ENCODE measurements at regions not wholly inside any gene's neighbourhood (a gene's known extent, or its start where the extent isn't known, plus 50 kb on each side); places are given as distances from the start of the nearest gene placed in this dataset.

GRCh38 chr2:195390686-195391321 lies 266.2 kb upstream of the SLC39A10 start:
- H2AFZ ChIP-seq (ENCODE audit: low read depth, low read length) = no peak overlapping the region
- H3K27ac ChIP-seq (ENCODE audit: low read length, poor library complexity, severe bottlenecking) = no peak overlapping the region
- H3K27me3 ChIP-seq (ENCODE audit: control insufficient read depth in 1 of 2, insufficient read depth in 1 of 2, low read length in 2 of 2) = no peaks in the 10 kb centered on the region
- H3K14ac ChIP-seq (ENCODE audit: low read length in 2 of 2) = no peak overlapping the region
- no peak overlapping the region for H2AK5ac ChIP-seq (ENCODE audit: low read length, severe bottlenecking)
- no peak overlapping the region for H3K4me2 ChIP-seq (ENCODE audit: low read length, poor library complexity, severe bottlenecking)
- no peaks in the 10 kb centered on the region for H3K79me1 ChIP-seq (replicated peaks; ENCODE audit: low read length, poor library complexity, severe bottlenecking)
- no peak overlapping the region for H2BK15ac ChIP-seq (ENCODE audit: low read depth, poor library complexity, severe bottlenecking)
- WGBS = 100% methylated on average over 1 of the region's 2 CpGs
- H3K9ac ChIP-seq (ENCODE audit: low read length) = no peak overlapping the region
- no peak overlapping the region for H3K18ac ChIP-seq (ENCODE audit: low read depth in 1 of 2, low read length in 2 of 2)
- no peak overlapping the region for H3K4ac ChIP-seq (ENCODE audit: low read depth in 1 of 2, low read length in 2 of 2)
- H4K8ac ChIP-seq (ENCODE audit: low read length) = no peak overlapping the region
- no peak overlapping the region for H2BK5ac ChIP-seq (ENCODE audit: low read depth, low read length, poor library complexity, severe bottlenecking)
- no peak overlapping the region for H3K4me3 ChIP-seq (ENCODE audit: insufficient read depth in 1 of 2, low read depth in 1 of 2, low read length in 2 of 2)
- H3K9me3 ChIP-seq (ENCODE audit: control insufficient read depth, low read length) = no peaks in the 10 kb centered on the region
- no peaks in the 10 kb centered on the region for H3K36me3 ChIP-seq (ENCODE audit: control insufficient read depth in 1 of 2, insufficient read depth in 2 of 2, low read depth in 1 of 2, low read length in 2 of 2)
- no peak overlapping the region for H3K23ac ChIP-seq (ENCODE audit: low read length in 2 of 2)
- DNase-seq = no peak
- H3K4me1 ChIP-seq (ENCODE audit: control insufficient read depth, insufficient read depth, low read depth, low read length) = no peaks in the 10 kb centered on the region
- H4K91ac ChIP-seq (ENCODE audit: low read length) = no peak overlapping the region
- no peak overlapping the region for H2BK12ac ChIP-seq (ENCODE audit: low read length in 2 of 2)
- no peak overlapping the region for H2BK120ac ChIP-seq (ENCODE audit: low read depth, low read length)

GRCh38 chr2:195388028-195388427 lies 269.0 kb upstream of the SLC39A10 start:
- H3K4me1 ChIP-seq (ENCODE audit: control insufficient read depth, insufficient read depth, low read depth, low read length) = no peaks in the 10 kb centered on the region
- H2AFZ ChIP-seq (ENCODE audit: low read depth, low read length) = no peak overlapping the region
- no peak overlapping the region for H4K91ac ChIP-seq (ENCODE audit: low read length)
- H4K8ac ChIP-seq (ENCODE audit: low read length) = no peak overlapping the region
- no peak overlapping the region for H3K4me2 ChIP-seq (ENCODE audit: low read length, poor library complexity, severe bottlenecking)
- H2AK5ac ChIP-seq (ENCODE audit: low read length, severe bottlenecking) = no peak overlapping the region
- H3K4ac ChIP-seq (ENCODE audit: low read depth in 1 of 2, low read length in 2 of 2) = no peak overlapping the region
- no peak overlapping the region for H2BK12ac ChIP-seq (ENCODE audit: low read length in 2 of 2)
- H3K27me3 ChIP-seq (ENCODE audit: control insufficient read depth in 1 of 2, insufficient read depth in 1 of 2, low read length in 2 of 2) = no peaks in the 10 kb centered on the region
- H3K4me3 ChIP-seq (ENCODE audit: insufficient read depth in 1 of 2, low read depth in 1 of 2, low read length in 2 of 2) = no peak overlapping the region
- no peaks in the 10 kb centered on the region for H3K36me3 ChIP-seq (ENCODE audit: control insufficient read depth in 1 of 2, insufficient read depth in 2 of 2, low read depth in 1 of 2, low read length in 2 of 2)
- H3K79me1 ChIP-seq (replicated peaks; ENCODE audit: low read length, poor library complexity, severe bottlenecking) = no peaks in the 10 kb centered on the region
- H3K23ac ChIP-seq (ENCODE audit: low read length in 2 of 2) = no peak overlapping the region
- no peak overlapping the region for H3K14ac ChIP-seq (ENCODE audit: low read length in 2 of 2)
- H2BK120ac ChIP-seq (ENCODE audit: low read depth, low read length) = no peak overlapping the region
- H3K27ac ChIP-seq (ENCODE audit: low read length, poor library complexity, severe bottlenecking) = no peak overlapping the region
- no peak overlapping the region for H3K9ac ChIP-seq (ENCODE audit: low read length)
- DNase-seq = no peak
- no peaks in the 10 kb centered on the region for H3K9me3 ChIP-seq (ENCODE audit: control insufficient read depth, low read length)
- no peak overlapping the region for H3K18ac ChIP-seq (ENCODE audit: low read depth in 1 of 2, low read length in 2 of 2)
- no peak overlapping the region for H2BK5ac ChIP-seq (ENCODE audit: low read depth, low read length, poor library complexity, severe bottlenecking)
- no peak overlapping the region for H2BK15ac ChIP-seq (ENCODE audit: low read depth, poor library complexity, severe bottlenecking)

- Histone ChIP-seq H2BK120ac (ENCODE audit: low read depth, low read length) (no peak overlapping the region), H3K9ac (ENCODE audit: low read length) (no peak overlapping the region), H3K4me3 (ENCODE audit: insufficient read depth in 1 of 2, low read depth in 1 of 2, low read length in 2 of 2) (no peak overlapping the region), H3K23ac (ENCODE audit: low read length in 2 of 2) (no peak overlapping the region), H3K18ac (ENCODE audit: low read depth in 1 of 2, low read length in 2 of 2) (no peak overlapping the region), H3K4me2 (ENCODE audit: low read length, poor library complexity, severe bottlenecking) (no peak overlapping the region), H3K9me3 (ENCODE audit: control insufficient read depth, low read length) (no peaks in the 10 kb centered on the region), H3K27ac (ENCODE audit: low read length, poor library complexity, severe bottlenecking) (no peak overlapping the region), H2AFZ (ENCODE audit: low read depth, low read length) (no peak overlapping the region), H4K91ac (ENCODE audit: low read length) (no peak overlapping the region), H3K4ac (ENCODE audit: low read depth in 1 of 2, low read length in 2 of 2) (no peak overlapping the region), H2AK5ac (ENCODE audit: low read length, severe bottlenecking) (no peak overlapping the region), H2BK5ac (ENCODE audit: low read depth, low read length, poor library complexity, severe bottlenecking) (no peak overlapping the region), H3K27me3 (ENCODE audit: control insufficient read depth in 1 of 2, insufficient read depth in 1 of 2, low read length in 2 of 2) (no peaks in the 10 kb centered on the region), H3K14ac (ENCODE audit: low read length in 2 of 2) (no peak overlapping the region), H2BK12ac (ENCODE audit: low read length in 2 of 2) (no peak overlapping the region), H4K8ac (ENCODE audit: low read length) (no peak overlapping the region), H3K79me1 (replicated peaks; ENCODE audit: low read length, poor library complexity, severe bottlenecking) (no peaks in the 10 kb centered on the region), H3K36me3 (ENCODE audit: control insufficient read depth in 1 of 2, insufficient read depth in 2 of 2, low read depth in 1 of 2, low read length in 2 of 2) (no peaks in the 10 kb centered on the region), H3K4me1 (ENCODE audit: control insufficient read depth, insufficient read depth, low read depth, low read length) (no peaks in the 10 kb centered on the region), H2BK15ac (ENCODE audit: low read depth, poor library complexity, severe bottlenecking) (no peak overlapping the region)
- WGBS = no CpG with 5 or more reads among the region's 2 CpGs
- DNase-seq = no peak
These were observed 274.8 kb upstream of the SLC39A10 start for GRCh38 chr2:195382186-195382585.

GRCh38 chr2:195370167-195370943 lies 286.7 kb upstream of the SLC39A10 start:
- Histone ChIP-seq H2BK5ac (ENCODE audit: low read depth, low read length, poor library complexity, severe bottlenecking) (no peak overlapping the region), H2BK15ac (ENCODE audit: low read depth, poor library complexity, severe bottlenecking) (no peak overlapping the region), H3K9me3 (ENCODE audit: control insufficient read depth, low read length) (no peaks in the 10 kb centered on the region), H2AK5ac (ENCODE audit: low read length, severe bottlenecking) (no peak overlapping the region), H3K14ac (ENCODE audit: low read length in 2 of 2) (no peak overlapping the region), H3K79me1 (replicated peaks; ENCODE audit: low read length, poor library complexity, severe bottlenecking) (no peaks in the 10 kb centered on the region), H3K23ac (ENCODE audit: low read length in 2 of 2) (no peak overlapping the region), H3K18ac (ENCODE audit: low read depth in 1 of 2, low read length in 2 of 2) (no peak overlapping the region), H3K4ac (ENCODE audit: low read depth in 1 of 2, low read length in 2 of 2) (no peak overlapping the region), H3K4me3 (ENCODE audit: insufficient read depth in 1 of 2, low read depth in 1 of 2, low read length in 2 of 2) (no peak overlapping the region), H4K8ac (ENCODE audit: low read length) (no peak overlapping the region), H3K36me3 (ENCODE audit: control insufficient read depth in 1 of 2, insufficient read depth in 2 of 2, low read depth in 1 of 2, low read length in 2 of 2) (no peaks in the 10 kb centered on the region), H3K9ac (ENCODE audit: low read length) (no peak overlapping the region), H2BK120ac (ENCODE audit: low read depth, low read length) (no peak overlapping the region), H4K91ac (ENCODE audit: low read length) (no peak overlapping the region), H3K27ac (ENCODE audit: low read length, poor library complexity, severe bottlenecking) (no peak overlapping the region), H3K27me3 (ENCODE audit: control insufficient read depth in 1 of 2, insufficient read depth in 1 of 2, low read length in 2 of 2) (no peaks in the 10 kb centered on the region), H3K4me1 (ENCODE audit: control insufficient read depth, insufficient read depth, low read depth, low read length) (no peaks in the 10 kb centered on the region), H2AFZ (ENCODE audit: low read depth, low read length) (no peak overlapping the region), H2BK12ac (ENCODE audit: low read length in 2 of 2) (no peak overlapping the region), H3K4me2 (ENCODE audit: low read length, poor library complexity, severe bottlenecking) (no peak overlapping the region)
- 88% methylated on average over 3 of the region's 4 CpGs for WGBS
- DNase-seq = no peak
